ENCODE measurements at regions not wholly inside any gene's neighbourhood (a gene's known extent, or its start where the extent isn't known, plus 50 kb on each side); places are given as distances from the start of the nearest gene placed in this dataset.

DNA sequence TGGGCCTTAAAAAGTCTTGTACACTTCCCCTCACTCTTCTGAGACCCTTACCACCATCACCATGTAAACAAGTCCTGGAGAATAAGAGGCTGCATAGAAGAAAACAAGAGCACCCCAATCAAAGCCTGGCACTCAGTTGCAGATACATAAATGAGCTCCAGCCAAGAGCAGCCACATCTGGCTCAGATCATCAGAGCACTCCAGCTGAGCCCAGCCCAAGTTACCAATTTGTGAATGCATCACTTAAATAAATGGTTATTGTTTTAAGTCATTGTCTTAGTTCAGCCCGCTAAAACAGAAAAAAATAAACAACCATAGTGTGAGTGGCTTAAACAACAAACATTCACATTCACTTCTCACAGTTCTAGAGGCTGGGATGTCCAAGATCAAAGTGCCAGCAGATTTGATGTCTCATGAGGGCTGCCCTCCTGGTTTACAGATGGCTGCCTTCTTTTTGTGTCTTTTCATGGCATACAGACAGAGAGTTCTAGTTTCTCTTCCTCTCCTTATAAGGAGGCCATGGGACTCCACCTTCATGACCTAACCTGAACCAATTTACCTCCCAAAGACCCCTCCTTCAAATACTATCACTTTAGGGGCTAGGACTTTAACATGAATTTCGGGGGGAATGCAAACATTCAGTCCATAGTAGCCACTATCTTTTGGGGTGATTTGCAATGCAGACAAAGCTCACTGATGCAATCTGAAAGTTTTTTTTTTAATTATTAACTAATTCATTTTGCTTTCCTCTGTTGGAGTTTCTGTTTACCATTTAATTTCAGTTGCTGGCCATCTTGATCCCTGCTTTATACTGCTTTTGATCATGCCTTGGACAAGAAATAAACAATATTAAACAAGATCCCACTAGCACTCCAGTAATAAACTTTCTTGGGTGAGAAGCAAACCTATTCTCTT, 187.5 kb upstream of the ACVR2A start:
- no peak for DNase-seq (ENCODE audit: extremely low read depth, low read depth)

DNA sequence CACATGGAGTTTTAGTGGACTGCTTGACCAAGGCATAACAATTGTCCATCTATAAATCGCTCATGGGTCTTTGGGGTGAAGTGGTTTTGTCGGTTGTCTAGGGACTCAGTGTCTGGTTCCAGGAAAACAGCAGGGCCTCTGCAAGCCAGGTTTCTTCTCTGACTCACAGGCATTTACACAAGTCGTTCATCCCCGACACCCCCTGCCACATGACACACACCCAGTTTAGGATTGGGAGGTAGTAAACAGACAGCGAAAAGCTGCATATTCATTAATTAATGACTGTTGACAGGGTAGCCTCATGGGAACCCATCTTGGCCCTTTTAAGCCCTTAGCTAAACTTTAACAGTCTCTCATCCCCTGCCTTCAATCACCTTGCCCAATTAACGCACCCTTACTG, 194.8 kb upstream of the ACVR2A start:
- no peak for DNase-seq (ENCODE audit: extremely low read depth, low read depth)

DNA sequence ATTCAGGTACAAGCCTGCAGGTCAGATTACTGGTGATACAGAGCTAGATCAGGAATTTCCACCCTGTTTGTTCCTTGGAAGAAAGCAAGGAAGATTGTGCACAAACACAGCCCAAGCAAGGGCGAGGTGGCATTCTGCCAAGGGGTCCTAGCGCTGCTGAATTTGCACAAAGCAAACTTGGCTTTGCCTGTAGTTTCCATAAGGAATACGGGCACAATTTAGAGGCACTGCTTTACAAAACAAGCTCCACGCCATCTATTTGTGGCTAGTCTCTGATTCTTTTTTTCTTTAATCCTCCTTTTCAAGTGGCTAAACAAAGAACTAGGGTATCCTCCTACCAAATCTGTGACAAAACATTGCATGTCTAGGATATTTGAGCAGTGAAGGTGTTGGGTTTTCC, 195.5 kb upstream of the ACVR2A start:
- no peak for DNase-seq (ENCODE audit: extremely low read depth, low read depth)

DNA sequence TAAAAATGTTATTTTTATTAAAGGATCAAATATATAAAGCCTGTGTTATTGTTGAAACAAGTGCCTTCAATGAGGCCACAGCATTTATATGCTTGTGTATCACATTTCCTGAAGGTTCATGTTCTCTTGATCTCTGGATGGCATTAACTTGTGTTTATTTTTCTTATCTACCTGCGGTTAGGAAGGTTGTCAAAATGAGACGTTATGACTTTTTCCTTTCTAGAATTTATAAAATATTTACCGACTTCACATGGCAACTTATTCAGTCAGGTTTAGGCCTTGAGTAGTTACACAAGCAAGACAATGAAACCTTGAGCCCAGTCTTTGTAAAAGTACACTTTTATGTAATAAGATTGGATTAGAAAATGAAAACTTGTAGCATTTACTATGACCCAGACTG, 196.4 kb upstream of the ACVR2A start:
- no peak for DNase-seq (ENCODE audit: extremely low read depth, low read depth)

DNA sequence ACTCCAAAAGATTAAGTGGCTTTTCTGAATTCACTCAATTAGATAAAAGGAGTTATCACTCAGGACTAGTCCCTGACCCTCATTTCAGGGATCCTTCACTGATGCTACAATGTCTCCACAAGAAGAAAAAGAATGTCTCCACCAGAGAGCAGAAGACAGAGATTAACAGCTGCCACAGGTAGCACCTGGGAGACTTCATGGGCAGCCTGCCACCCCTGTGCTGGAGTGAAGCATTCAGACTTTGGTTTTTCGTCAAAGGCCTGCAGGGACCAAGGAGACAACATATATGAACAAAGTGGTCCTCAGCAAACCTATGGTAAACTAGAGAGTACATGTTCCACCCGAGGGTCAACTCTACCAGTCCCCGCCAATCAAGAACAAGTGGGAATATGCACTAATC, 197.0 kb upstream of the ACVR2A start:
- DNase-seq (ENCODE audit: extremely low read depth, low read depth) = no peak

DNA sequence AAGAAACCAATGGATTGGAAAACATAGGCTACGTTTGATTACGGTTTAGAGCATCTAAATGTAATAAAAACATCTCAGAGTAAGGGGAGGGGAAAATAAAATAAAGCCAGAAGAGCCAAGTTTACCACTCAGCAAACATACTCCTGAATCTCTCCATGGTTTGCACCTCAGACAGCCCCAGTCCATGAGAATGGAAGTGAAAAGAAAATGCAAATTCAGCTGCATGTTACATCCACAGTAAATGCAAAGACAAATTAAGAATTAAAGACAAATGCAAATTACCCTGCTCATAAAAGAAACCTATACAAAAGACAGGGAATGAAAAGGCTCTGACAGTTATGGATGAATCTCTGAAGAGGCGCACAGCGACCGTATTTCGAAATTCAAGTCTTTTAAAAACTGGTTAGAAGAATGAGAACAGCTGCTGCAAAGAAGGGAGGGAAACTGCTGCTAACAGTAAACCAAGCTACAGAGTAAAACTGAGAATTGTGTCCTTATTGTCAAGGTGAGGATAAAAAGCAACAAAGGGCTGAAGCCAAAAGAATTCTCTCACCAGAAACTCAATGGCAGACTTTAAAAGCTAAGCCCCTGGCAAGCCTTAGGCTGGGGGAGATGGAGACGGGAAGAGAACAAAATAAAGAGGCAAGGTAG, 197.9 kb upstream of the ACVR2A start:
- DNase-seq (ENCODE audit: extremely low read depth, low read depth) = no peak

DNA sequence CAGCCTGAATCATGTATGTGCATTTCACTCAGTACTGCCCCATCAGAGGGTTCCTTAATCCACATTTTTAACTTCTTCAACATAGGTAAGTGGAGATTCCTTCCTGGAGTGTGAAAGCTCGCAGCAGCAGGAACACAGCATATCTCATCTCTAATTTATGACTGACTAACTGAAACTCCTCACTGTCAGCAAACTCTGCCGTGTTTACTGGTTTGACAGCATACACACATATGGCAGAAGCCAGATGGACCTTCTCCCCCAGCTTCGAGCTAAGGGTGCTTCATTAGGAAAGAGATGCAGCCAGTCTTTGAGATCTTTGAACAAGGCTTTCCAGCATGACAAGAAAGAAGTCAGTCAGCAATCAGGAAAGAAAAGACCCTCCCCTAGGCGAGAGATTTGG, 200.3 kb upstream of the ACVR2A start:
- DNase-seq (ENCODE audit: extremely low read depth, low read depth) = no peak

DNA sequence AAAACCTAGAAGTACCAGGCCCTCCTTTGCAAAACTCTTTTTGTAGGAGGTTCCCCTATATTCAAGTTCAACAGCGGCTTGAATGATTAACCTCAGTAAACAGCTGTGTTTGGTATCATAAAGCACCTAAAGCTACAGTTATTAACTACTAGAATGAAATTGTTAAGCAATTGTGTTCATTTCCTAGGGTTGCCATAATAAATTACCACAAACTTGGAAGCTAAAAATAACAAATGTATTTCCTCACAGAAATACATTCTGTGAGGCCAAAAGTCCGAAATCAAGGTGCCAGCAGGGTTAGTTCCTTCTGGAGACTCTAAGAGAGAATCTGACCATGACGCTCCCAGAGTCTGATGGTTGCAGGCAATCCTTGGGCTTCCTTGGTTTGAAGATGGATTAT, 202.1 kb upstream of the ACVR2A start:
- no peak for DNase-seq (ENCODE audit: extremely low read depth, low read depth)

DNA sequence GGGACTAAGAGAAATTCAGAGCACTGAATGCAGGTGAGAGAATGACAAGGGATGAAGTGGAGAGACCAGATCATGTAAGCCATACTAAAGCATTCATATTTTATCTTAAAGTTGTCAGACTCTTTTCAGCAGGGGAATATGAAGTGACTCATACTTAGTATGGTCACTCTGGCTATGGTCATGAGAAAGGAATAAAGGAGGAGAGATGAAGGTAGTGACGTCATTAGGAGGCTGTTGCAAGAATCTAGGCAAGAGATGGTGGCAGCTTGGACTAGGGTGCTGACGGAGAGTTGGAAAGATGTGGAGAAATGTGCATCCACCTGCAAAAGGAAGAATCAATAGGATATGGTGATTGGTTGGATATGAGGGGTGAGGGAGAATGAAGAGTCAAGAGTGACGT, 203.2 kb upstream of the ACVR2A start:
- no peak for DNase-seq (ENCODE audit: extremely low read depth, low read depth)

DNA sequence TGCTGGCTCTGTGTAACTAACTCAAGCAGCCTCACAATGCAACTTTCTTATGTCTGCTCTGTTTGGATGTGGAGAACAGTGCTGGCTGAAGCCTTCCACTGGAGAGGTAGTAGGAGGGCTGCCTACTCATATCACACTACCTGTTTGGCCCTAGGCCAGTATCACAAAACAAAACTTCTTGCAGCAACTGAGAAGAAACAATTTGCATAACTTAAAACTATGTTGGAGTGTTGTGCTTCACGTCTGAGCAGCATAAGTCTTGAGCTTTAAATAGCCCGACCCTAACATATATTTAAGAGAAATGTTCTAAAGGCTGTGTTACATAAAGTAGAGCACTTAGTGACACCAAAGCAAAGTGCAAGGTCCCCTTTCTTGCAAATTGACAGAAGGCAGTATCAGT, 204.9 kb upstream of the ACVR2A start:
- no peak for DNase-seq (ENCODE audit: extremely low read depth, low read depth)

DNA sequence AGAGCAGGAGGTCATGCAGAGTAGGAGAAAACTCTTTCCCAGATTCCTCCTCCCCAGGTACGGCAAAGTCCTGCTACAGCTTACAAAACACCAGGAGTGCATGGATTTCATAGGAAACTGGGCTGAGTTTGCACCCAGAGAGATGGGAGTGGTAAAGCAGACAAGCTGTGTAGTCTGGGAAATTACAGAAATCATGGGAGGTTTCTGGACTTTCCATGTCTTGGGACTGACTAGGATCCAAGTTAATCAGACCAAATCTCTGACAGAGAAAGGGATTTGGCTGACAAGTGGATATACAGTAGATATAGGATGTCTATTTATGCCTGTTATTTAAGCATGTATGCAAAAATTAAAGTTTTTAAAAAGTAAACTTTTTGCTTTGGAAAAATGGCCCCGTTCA, 205.4 kb upstream of the ACVR2A start:
- no peak for DNase-seq (ENCODE audit: extremely low read depth, low read depth)

DNA sequence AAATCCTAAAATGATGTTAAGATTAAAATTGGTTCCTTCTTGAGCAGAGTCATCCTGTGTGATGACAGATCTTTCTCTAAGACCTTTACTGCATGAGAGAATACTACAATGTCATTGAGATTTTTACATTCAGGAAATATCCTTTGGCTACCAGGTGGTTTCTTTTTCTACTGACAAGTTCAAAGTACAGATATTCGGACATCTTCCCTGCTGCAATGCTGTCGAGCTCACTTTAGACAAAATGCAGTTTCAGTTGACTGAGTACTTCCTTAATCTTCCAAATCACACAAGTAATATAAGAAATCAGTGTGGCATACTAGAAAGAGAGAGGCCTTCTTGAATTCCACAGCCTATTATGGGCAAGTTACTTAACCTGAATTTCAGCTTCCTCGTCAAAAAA, 207.9 kb upstream of the ACVR2A start:
- no peak for DNase-seq (ENCODE audit: extremely low read depth, low read depth)

DNA sequence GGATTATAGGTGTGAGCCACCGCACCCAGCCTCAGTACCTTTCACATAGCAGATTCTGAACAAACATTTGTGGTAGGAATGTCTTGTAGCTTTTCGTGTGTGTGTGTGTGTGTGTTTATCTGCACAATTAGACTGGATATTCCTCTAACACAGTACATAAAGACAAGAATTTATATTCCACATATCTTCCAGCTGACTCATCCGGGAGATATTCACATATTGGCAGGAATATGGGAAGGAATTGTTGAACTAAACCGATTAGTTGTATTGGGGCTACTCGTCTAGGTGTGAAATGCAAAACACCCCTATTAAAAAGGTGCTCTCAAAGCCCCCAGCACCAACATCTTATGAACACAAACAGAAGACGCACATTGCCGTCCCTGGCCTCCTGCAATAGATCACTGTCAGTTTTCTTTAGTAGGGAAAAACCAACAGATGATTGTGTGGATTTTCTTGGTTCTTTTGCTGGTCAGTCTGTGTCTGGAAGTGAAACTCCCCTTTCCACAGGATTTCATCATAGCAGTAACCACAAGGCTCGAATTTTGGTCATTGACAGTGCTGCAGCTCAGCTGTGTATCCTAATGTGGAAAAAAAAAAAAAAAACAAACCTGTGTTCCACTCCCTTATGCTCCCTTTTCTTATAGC, 208.5 kb upstream of the ACVR2A start:
- no peak for DNase-seq (ENCODE audit: extremely low read depth, low read depth)

DNA sequence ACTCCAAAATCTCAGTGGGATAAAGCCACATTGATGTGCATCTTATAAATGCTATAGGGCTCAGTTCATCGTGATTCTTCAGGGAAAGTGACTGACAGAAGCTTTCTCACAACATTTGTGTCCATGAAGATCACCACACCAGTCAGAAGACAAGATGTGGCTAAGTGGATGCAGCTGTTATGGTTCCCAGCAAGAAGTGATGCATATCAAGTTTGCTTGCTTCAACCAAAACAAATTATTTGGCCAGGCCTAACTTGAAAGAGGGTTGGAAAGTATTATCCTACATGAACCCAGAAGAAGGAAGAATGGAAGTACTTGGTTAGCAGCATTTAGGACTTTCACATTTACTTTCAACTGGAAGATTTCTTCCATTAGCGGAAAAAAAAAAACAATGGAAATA, 210.0 kb upstream of the ACVR2A start:
- DNase-seq (ENCODE audit: extremely low read depth, low read depth) = no peak

DNA sequence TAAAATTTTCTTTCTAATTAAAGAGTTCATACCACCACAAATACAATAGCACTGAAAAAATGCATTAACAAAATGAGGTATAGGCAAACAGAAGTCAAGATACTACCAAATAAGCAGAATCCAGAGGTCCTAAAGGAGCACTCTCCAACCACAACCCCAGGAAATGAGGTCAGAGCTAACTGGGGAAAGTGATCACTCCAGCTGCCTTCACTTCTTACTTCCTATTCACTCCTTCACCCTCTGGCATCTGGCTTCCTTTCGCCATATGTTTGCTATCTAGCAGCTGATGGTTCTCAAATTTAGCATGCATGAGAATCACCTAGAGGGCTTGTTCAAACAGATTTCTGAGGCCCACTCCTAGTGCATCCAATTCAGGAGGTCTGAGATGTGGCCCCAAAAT, 212.6 kb upstream of the ACVR2A start:
- DNase-seq (ENCODE audit: extremely low read depth, low read depth) = no peak

DNA sequence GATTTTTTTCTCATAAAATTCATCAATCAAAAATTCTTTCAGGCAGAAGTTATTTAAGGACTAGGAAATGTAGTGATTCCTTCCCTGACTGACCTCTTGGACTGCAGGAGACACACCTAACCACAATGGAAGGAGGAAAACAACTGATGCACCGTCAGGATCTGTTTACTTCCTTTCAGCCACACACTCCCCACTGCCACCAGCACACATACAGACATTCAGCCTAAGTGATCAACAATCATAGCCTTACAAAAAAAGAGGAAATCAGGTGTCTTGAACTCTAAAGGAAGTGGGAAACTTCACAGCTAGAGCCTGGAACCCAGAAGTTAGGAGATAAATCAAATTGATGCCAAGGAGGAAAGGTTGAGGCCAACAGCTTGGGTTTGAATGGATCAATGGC, 213.5 kb upstream of the ACVR2A start:
- DNase-seq (ENCODE audit: extremely low read depth, low read depth) = no peak

DNA sequence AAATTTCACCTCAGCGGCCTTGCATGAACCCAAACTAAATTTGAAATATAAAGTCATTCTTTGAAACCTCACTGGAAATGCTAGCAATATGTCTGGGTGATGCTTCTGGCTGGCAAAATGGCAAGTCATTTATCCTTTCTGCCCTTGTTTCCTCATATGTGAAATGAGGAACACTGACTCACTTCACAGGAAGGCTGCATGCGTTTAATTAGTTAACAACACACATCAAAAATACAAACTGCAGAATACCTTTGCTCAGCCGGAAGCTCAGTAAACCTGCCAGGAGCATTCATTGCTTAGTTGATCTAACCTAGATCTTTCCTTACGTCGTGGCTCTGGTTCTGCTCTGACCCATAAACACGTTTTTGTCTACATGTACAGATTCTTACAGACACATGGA, 214.2 kb upstream of the ACVR2A start:
- DNase-seq (ENCODE audit: extremely low read depth, low read depth) = no peak

DNA sequence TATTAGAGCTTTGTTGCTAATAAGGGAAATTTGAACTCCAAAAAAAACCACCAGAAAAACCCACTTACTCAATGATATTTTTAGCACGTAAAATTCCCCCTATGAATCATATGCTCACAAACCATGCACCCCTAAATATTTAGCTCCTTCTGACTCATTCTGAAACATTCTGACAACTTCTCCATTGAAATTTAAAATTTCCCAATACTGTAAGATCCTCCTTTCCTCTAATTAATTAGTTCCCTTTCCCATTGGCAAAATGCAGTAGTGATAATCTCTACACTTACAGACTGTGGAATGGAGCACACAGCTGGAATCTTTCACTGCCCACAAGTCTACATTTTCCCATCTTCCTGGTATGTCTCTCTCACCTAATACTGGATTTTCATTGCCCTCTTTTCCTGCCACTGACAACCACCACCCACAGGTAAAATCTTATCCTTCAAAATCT, 215.8 kb upstream of the ACVR2A start:
- no peak for DNase-seq (ENCODE audit: extremely low read depth, low read depth)

DNA sequence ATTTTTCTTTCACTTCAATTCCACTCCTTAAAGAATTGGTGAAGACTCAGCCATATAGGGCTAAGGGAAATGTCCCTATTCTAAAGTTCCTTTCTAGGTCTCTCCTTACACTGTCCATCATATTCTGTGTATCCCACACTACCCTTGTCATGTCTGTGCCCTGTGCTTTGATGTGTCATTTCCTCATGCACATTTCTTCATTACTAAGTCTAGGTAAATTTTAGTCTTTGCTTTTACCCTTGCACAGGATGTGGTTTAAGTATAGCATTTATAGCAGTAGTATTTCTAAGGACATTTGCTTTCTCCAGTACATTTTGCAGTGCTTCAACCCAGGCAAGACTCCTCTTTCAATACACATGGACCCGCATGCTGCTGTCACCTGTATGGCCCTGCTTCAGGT, 221.5 kb upstream of the ACVR2A start:
- no peak for DNase-seq (ENCODE audit: extremely low read depth, low read depth)

DNA sequence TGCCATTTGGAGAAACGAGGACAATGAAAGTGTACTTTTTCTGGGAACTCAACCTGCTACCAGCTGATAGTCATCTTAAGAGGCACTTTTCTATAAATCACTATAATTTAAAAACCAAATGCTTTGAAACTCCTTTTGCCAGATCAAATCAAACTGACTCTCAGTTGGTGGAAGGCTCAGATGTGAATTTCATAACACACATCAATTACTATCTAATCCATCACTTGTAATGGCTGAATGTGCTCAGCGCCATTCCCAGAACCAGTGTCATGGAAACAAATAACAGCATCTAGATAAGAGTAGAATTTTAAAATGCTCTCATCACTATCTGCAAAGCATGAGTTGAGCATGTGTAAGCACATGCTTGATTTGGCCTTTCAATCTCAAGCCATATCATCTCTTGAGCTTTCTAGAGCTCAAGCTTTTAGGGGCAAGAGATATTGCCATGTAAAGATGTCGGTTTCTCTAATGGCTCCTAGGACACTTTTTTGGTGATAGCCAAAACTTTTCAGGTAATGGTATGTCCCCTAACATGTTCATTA, 223.1 kb upstream of the ACVR2A start:
- no peak for DNase-seq (ENCODE audit: extremely low read depth, low read depth)

DNA sequence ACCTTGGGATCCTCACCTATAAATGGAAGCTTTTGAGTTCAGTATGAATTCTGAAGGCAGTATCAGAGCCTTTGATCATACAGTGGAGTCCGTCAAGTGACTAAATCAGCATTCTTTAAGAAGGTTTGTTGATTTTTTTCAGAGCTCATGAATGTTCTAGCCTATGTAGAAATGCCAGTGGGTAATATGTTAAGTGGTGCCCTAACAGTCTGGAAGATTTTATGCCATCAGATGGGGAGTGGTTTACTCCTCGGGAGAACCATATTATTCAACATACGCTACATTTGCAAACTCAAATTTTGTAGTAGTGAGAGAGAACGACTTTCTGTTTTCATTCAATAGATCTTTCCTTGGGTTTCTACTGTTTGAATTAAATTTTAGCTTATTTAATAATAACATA, 225.0 kb upstream of the ACVR2A start:
- no peak for DNase-seq (ENCODE audit: extremely low read depth, low read depth)

DNA sequence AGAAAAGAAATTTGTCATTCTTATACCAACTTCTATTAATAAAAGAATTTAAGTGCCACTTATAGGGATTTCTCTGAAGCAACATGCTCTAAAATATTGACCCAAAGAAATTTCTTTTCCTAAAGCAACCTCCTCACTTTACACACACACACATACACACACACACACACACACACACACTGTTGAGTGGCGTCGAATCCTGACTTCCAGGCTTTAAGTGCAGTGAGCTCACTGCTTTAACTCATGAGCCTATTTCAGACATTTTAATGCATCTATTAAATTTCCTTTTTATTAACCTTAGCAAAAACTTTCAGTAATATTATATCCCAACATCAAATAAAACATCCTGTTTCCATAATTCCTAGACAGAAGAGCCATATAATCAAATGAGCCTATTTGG, 229.1 kb upstream of the ACVR2A start:
- DNase-seq (ENCODE audit: extremely low read depth, low read depth) = no peak

All from NCI-H460 (cell line).